Body of pancreas (tissue), 4 donors: ENCODE measurements at regions not wholly inside any gene's neighbourhood (a gene's known extent, or its start where the extent isn't known, plus 50 kb on each side); places are given as distances from the start of the nearest gene placed in this dataset.

Experiments used
- CTCF ChIP-seq, 7 experiments: fragments of 450-650 bp in 4 of 7; fragments of 200-600 bp in 3 of 7; sonication (generic) in 3 of 7; IDR thresholded peaks; one replicate each; pipeline ENCODE4 v1.5.1; 2016 to 2019; ENCODE audit warnings: antibody characterized with exemption in 7 of 7
- POLR2A ChIP-seq, 3 donors: fragments of 450-650 bp; IDR thresholded peaks; one replicate each; pipeline ENCODE4 v1.6.1; 2016; ENCODE audit warnings: antibody characterized with exemption in 3 of 3, mild to moderate bottlenecking in 2 of 3

- TF ChIP-seq CTCF (IDR thresholded peaks at IDR 0.05) (no peak), POLR2A (IDR thresholded peaks at IDR 0.05) (no peak)
Measured at GRCh38 chr5:163134061-163134460, 303.3 kb upstream of the CCNG1 start.
